GM21526 (cell line): ENCODE measurements at regions not wholly inside any gene's neighbourhood (a gene's known extent, or its start where the extent isn't known, plus 50 kb on each side); places are given as distances from the start of the nearest gene placed in this dataset.

Source experiments
- ATAC-seq: cut with Tn5 transposase; IDR thresholded peaks from one replicate; pipeline ENCODE4 v1.9.1; 2021; ENCODE audit warnings: moderate library complexity; ENCODE audit not compliant: unreplicated experiment, low FRiP score

- no peak for ATAC-seq
These were observed 1117.0 kb upstream of the LRRTM3 start for GRCh38 chr10:65808687-65809333.

- no peak for ATAC-seq
These were observed 1113.8 kb upstream of the LRRTM3 start for GRCh38 chr10:65811931-65812525.

GRCh38 chr10:65816536-65816935, 1109.3 kb upstream of the LRRTM3 start:
- ATAC-seq: no peak

- no peak for ATAC-seq
These were observed 1106.8 kb upstream of the LRRTM3 start for GRCh38 chr10:65818990-65819389.

GRCh38 chr10:65827359-65827758, 1098.5 kb upstream of the LRRTM3 start:
- no peak for ATAC-seq

- ATAC-seq: no peak
These were observed 1087.0 kb upstream of the LRRTM3 start for GRCh38 chr10:65838811-65839210.

GRCh38 chr10:65843203-65843602, 1082.6 kb upstream of the LRRTM3 start:
- no peak for ATAC-seq

GRCh38 chr10:65845916-65846315, 1079.9 kb upstream of the LRRTM3 start:
- ATAC-seq: no peak

GRCh38 chr10:65846541-65846940, 1079.3 kb upstream of the LRRTM3 start:
- no peak for ATAC-seq

- ATAC-seq: no peak
These were observed 1078.9 kb upstream of the LRRTM3 start for GRCh38 chr10:65846949-65847348.

- no peak for ATAC-seq
These were observed 1078.2 kb upstream of the LRRTM3 start for GRCh38 chr10:65847436-65848230.

GRCh38 chr10:65858841-65859240, 1067.0 kb upstream of the LRRTM3 start:
- ATAC-seq: no peak

- ATAC-seq: no peak
These were observed 1064.6 kb upstream of the LRRTM3 start for GRCh38 chr10:65861249-65861648.
